Gastroesophageal sphincter (tissue), 4 donors: ENCODE measurements at regions not wholly inside any gene's neighbourhood (a gene's known extent, or its start where the extent isn't known, plus 50 kb on each side); places are given as distances from the start of the nearest gene placed in this dataset.

Experiments used
- ATAC-seq: fragments of 150-250 bp; one replicate; pipeline ENCODE4 v1.9.1; 2016; ENCODE audit warnings: mild to moderate bottlenecking, moderate library complexity
- H3K27ac ChIP-seq, 4 donors: fragments of 200-600 bp; sonication (generic) in 3 of 4; 1 replicate in 3 of 4; 2 replicates in 1 of 4; pipeline ENCODE4 v1.5.1; 2016 to 2019
- H3K27me3 ChIP-seq: fragments of 200-600 bp; sonication (generic); one replicate; pipeline ENCODE4 v1.5.1; 2019
- H3K36me3 ChIP-seq, 2 donors: fragments of 200-600 bp; sonication (generic); one replicate each; pipeline ENCODE4 v1.5.1; 2019; ENCODE audit warnings: control low read depth in 1 of 2
- H3K4me1 ChIP-seq, 3 donors: fragments of 200-600 bp; sonication (generic); 1 replicate in 2 of 3; 2 replicates in 1 of 3; pipeline ENCODE4 v1.5.1; 2016 to 2019; ENCODE audit warnings: control low read depth in 2 of 3
- H3K4me3 ChIP-seq, 2 donors: fragments of 200-600 bp; sonication (generic); one replicate each; pipeline ENCODE4 v1.5.1; 2019; ENCODE audit warnings: mild to moderate bottlenecking in 1 of 2, moderate library complexity in 1 of 2
- H3K9me3 ChIP-seq, 3 donors: fragments of 200-600 bp; sonication (generic); one replicate each; pipeline ENCODE4 v1.5.1; 2017 to 2019; ENCODE audit warnings: control low read depth in 2 of 3
- CTCF ChIP-seq, 4 experiments: fragments of 200-600 bp in 2 of 4; fragments of 450-650 bp in 2 of 4; sonication (generic) in 1 of 4; IDR thresholded peaks; one replicate each; pipeline ENCODE4 v1.5.1; 2017 to 2019; ENCODE audit warnings: antibody characterized with exemption in 4 of 4, mild to moderate bottlenecking in 2 of 4, moderate library complexity in 2 of 4
- EP300 ChIP-seq: sonication (generic); formaldehyde crosslinking; IDR thresholded peaks from one replicate; pipeline ENCODE4 v1.6.1; 2017; ENCODE audit warnings: antibody characterized with exemption, mild to moderate bottlenecking
- POLR2A ChIP-seq, 2 donors: fragments of 450-650 bp; IDR thresholded peaks; one replicate each; pipeline ENCODE4 v1.6.1; 2017; ENCODE audit warnings: antibody characterized with exemption in 2 of 2, mild to moderate bottlenecking in 2 of 2, moderate library complexity in 1 of 2
- POLR2AphosphoS5 ChIP-seq: sonication (generic); formaldehyde crosslinking; IDR thresholded peaks from one replicate; pipeline ENCODE4 v1.6.1; 2017; ENCODE audit warnings: antibody characterized with exemption
- WGBS, 2 donors: methylation state at CpG; one replicate each; pipeline ENCODE4 v1.1.5; 2018; ENCODE audit warnings: low coverage in 1 of 2; 5-methylcytosine and 5-hydroxymethylcytosine counted together

GRCh38 chr3:70640481-70640880 lies 328.0 kb upstream of the MDFIC2 start:
- H3K36me3 ChIP-seq = no peaks in the 10 kb centered on the region
- TF ChIP-seq CTCF (IDR thresholded peaks at IDR 0.05) = no peak
- no peak for TF ChIP-seq POLR2AphosphoS5
- TF ChIP-seq EP300 = no peak
- no peak for TF ChIP-seq POLR2A (IDR thresholded peaks at IDR 0.05)
- H3K4me3 ChIP-seq = no peak overlapping the region
- no peaks in the 10 kb centered on the region for H3K9me3 ChIP-seq
- H3K4me1 ChIP-seq = no peaks in the 10 kb centered on the region
- ATAC-seq = no peak
- H3K27me3 ChIP-seq = no peaks in the 10 kb centered on the region
- no peak overlapping the region for H3K27ac ChIP-seq

DNA sequence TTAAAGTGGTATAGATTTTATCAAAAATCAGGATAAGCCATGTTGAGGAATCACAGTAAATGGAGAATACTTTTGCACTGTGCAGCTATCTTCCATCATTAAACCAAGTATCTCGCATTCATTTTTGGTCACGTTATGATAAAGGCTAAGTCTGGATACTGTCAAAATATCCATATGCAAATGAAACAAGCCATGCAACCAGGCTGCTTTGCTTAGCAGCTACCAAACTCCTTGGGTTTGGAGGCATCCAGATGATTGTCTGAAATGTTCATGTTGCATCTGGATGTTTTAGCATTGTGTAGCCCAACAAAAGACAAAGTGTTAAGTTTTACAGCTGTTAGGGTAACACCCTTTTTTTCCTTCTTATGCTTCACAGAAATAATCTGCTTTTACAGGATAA lies 322.9 kb upstream of the MDFIC2 start:
- no peak overlapping the region for H3K27ac ChIP-seq
- no peaks in the 10 kb centered on the region for H3K4me1 ChIP-seq
- H3K9me3 ChIP-seq = no peaks in the 10 kb centered on the region
- no peak for TF ChIP-seq CTCF (IDR thresholded peaks at IDR 0.05)
- H3K27me3 ChIP-seq = no peaks in the 10 kb centered on the region
- 38 to 42% methylated on average over 2 of the region's 2 CpGs for WGBS, 2 donors
- ATAC-seq = no peak
- no peak overlapping the region for H3K4me3 ChIP-seq
- H3K36me3 ChIP-seq = no peaks in the 10 kb centered on the region

- Histone ChIP-seq H3K4me1 (no peaks in the 10 kb centered on the region), H3K27ac (no peak overlapping the region), H3K4me3 (no peak overlapping the region), H3K27me3 (no peaks in the 10 kb centered on the region), H3K9me3 (no peaks in the 10 kb centered on the region), H3K36me3 (no peaks in the 10 kb centered on the region)
- no peak for ATAC-seq
- WGBS, 2 donors = 60 to 73% methylated on average over 4 of the region's 4 CpGs
- no peak for TF ChIP-seq CTCF (IDR thresholded peaks at IDR 0.05)
Measured at GRCh38 chr3:70631716-70632307, 319.4 kb upstream of the MDFIC2 start.

- no peaks in the 10 kb centered on the region for H3K36me3 ChIP-seq
- no peak for ATAC-seq
- WGBS, 2 donors = 82 to 86% methylated on average over 1 of the region's 1 CpG
Measured at GRCh38 chr3:70621451-70621850, 309.0 kb upstream of the MDFIC2 start.

DNA sequence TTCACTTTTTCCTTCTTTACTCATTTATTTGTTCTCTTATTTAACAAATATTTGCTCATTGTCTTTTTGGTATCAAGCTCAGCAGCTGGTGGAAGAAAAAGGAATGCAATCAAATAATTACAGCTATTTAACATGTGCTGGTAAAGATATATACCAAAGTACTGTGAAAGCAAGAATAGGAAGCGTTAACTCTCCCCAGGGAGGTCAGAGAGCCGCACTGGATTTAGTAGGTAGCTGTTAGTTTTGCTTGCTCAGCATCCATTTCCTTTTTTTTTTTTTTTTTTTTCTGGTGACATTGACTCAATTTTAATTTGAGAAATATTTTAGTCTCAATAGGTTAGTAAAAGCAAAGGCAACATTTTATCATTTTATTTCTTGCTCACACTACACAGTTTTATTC lies 308.5 kb upstream of the MDFIC2 start:
- Histone ChIP-seq H3K4me3 (no peak overlapping the region), H3K27ac (no peak overlapping the region), H3K27me3 (no peaks in the 10 kb centered on the region), H3K9me3 (no peaks in the 10 kb centered on the region), H3K36me3 (no peaks in the 10 kb centered on the region), H3K4me1 (no peaks in the 10 kb centered on the region)
- 76 to 82% methylated on average over 2 of the region's 2 CpGs for WGBS, 2 donors
- no peak for TF ChIP-seq CTCF (IDR thresholded peaks at IDR 0.05)
- TF ChIP-seq POLR2A (IDR thresholded peaks at IDR 0.05) = no peak
- no peak for TF ChIP-seq EP300
- TF ChIP-seq POLR2AphosphoS5 = no peak
- no peak for ATAC-seq

More at GRCh38 chr3:70621451-70621850, 309.0 kb upstream of the MDFIC2 start:
- Histone ChIP-seq H3K27me3 (no peaks in the 10 kb centered on the region), H3K4me1 (no peaks in the 10 kb centered on the region), H3K27ac (no peak overlapping the region), H3K4me3 (no peak overlapping the region), H3K9me3 (no peaks in the 10 kb centered on the region)
- TF ChIP-seq EP300 (no peak), POLR2A (IDR thresholded peaks at IDR 0.05) (no peak), CTCF (IDR thresholded peaks at IDR 0.05) (no peak), POLR2AphosphoS5 (no peak)
